ENCODE measurements at regions not wholly inside any gene's neighbourhood (a gene's known extent, or its start where the extent isn't known, plus 50 kb on each side); places are given as distances from the start of the nearest gene placed in this dataset.

DNA sequence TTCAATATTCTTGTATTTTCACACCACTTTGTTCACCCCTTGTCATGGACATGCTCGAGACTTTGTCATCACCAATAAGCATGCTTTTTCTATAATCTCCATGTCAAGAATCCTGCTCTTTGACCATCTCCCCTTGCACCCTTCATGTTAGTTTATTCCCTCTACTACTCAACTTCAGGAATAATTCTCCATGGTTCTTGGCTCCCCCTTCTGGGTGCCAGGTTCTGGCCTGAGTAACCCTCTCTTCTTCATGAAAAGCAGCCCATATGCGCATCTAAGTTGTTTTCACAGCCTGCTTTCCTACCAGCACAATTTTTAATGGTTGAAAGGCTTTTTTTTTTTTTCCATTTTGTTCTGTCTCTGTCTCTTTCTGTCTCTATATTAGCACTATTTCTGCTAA is 160.7 kb downstream of the LEPR start:
- TF ChIP-seq, protein P1, sequence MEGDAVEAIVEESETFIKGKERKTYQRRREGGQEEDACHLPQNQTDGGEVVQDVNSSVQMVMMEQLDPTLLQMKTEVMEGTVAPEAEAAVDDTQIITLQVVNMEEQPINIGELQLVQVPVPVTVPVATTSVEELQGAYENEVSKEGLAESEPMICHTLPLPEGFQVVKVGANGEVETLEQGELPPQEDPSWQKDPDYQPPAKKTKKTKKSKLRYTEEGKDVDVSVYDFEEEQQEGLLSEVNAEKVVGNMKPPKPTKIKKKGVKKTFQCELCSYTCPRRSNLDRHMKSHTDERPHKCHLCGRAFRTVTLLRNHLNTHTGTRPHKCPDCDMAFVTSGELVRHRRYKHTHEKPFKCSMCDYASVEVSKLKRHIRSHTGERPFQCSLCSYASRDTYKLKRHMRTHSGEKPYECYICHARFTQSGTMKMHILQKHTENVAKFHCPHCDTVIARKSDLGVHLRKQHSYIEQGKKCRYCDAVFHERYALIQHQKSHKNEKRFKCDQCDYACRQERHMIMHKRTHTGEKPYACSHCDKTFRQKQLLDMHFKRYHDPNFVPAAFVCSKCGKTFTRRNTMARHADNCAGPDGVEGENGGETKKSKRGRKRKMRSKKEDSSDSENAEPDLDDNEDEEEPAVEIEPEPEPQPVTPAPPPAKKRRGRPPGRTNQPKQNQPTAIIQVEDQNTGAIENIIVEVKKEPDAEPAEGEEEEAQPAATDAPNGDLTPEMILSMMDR (IDR thresholded peaks at IDR 0.05; ENCODE audit: low read depth, low read length) = peak; percentile 43
- H3K4me3 ChIP-seq (ENCODE audit: low read depth, low read length) = no peak overlapping the region
- DNase-seq (ENCODE audit: low read depth, low spot score) = no peak
- in situ Hi-C loops (cut with HindIII; ENCODE audit: low sequenced_read_pairs) = no loop called here

DNA sequence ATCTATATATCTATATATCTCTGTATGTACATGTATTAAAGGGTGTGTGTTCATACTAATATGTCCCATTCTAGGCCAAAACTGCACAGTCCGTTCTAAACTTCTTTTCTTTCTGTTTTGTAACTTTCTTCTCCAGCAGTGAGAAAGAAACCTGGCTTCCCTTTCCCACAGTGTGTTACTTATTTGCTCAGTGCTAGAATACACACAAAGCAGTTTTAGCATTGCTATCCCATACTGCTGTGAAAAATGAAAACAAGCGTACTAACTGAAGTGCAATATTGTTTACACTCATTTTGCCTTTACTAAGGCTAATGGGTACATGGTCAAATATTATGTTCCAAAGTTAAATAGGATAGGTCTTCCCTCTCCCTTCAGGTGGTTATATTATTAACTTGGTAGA is 163.9 kb downstream of the LEPR start:
- H3K4me3 ChIP-seq (ENCODE audit: low read depth, low read length) = no peak overlapping the region
- in situ Hi-C loops (cut with HindIII; ENCODE audit: low sequenced_read_pairs) = no loop called here
- TF ChIP-seq, protein P1 (IDR thresholded peaks at IDR 0.05; ENCODE audit: low read depth, low read length) = no peak
- DNase-seq (ENCODE audit: low read depth, low spot score) = no peak

DNA sequence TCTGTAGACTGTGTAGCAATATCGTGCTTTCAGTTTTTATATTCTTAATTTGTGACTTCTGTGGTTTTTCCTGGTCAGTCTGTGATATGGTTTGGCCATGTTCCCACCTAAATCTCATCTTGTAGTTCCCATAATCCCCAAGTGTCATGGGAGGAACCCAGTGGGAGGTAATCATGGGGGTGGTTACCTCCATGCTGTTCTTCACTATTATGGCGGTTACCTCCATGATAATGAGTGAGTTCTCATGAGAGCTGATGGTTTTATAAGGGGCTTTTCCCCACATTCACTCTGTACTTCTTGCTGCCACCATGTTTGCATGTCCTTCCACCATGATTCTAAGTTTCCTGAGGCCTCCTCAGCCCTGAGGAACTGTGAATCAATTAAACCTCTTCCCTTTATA is 169.8 kb downstream of the LEPR start:
- H3K4me3 ChIP-seq (ENCODE audit: low read depth, low read length) = no peak overlapping the region
- no peak for DNase-seq (ENCODE audit: low read depth, low spot score)
- TF ChIP-seq, protein P1 (IDR thresholded peaks at IDR 0.05; ENCODE audit: low read depth, low read length) = no peak
- in situ Hi-C loops (cut with HindIII; ENCODE audit: low sequenced_read_pairs) = no loop called here

DNA sequence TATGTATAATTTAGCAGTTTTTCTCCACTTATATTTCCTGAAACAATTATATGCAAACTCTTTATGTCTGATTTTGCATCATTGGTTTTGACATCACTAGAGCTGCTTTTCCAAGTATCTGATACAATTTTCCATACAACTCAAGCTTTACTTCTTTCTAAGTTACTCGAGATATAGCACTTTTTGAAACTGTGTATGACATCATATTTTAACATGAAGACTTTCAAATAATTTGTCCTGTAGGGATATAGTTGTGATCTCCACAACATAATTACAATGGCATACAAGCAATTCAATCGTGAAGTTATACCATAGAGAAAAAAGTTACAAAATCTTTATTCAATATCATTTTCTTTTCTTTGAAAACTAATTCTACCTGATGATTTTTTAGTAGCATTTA is 173.0 kb downstream of the LEPR start:
- TF ChIP-seq, protein P1 (IDR thresholded peaks at IDR 0.05; ENCODE audit: low read depth, low read length) = no peak
- in situ Hi-C loops (cut with HindIII; ENCODE audit: low sequenced_read_pairs) = no loop called here

DNA sequence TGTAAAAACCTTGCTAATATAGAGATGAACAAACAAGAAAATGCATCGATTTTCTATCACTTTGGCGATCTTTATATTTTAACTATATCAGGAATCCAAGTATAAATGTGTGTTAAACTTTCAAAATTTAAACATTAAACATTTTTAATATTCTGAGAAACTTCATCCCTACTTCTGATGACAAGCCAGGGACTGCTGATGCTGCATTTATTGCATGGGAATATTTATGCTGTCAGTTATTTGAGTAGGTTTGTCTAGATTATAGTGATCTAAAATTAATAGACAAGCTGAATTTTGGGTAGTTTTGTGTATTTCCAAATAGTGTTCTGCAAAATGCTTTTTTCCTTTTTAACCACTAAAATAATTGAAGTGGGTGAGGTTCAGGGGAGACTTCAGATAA is 175.3 kb downstream of the LEPR start:
- in situ Hi-C loops (cut with HindIII; ENCODE audit: low sequenced_read_pairs) = no loop called here
- H3K4me3 ChIP-seq (ENCODE audit: low read depth, low read length) = no peak overlapping the region
- no peak for DNase-seq (ENCODE audit: low read depth, low spot score)
- TF ChIP-seq, protein P1 (IDR thresholded peaks at IDR 0.05; ENCODE audit: low read depth, low read length) = no peak

More for the DNA sequence above, 173.0 kb downstream of the LEPR start:
- H3K4me3 ChIP-seq (ENCODE audit: low read depth, low read length) = no peak overlapping the region
- no peak for DNase-seq (ENCODE audit: low read depth, low spot score)

DNA sequence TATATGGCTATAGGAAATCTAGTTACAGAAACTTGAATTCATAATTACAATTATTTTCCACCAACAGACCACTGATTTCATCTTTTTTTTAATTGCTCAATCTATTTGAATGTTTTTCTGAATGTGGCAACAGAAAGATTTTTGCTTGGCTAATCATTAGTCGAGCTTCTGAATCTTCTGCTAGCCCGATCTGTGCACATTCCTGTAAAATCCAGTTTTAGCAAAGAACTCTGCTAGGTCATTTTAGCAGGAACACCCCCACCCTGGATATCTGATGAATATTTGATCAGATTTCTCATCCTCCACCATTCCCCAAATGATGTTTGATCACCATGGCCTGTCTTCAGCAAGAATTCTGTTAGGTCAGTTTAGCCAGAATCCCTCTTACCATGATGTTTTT is 176.3 kb downstream of the LEPR start:
- no peak for DNase-seq (ENCODE audit: low read depth, low spot score)
- no peak overlapping the region for H3K4me3 ChIP-seq (ENCODE audit: low read depth, low read length)
- TF ChIP-seq, protein P1 (IDR thresholded peaks at IDR 0.05; ENCODE audit: low read depth, low read length) = no peak
- in situ Hi-C loops (cut with HindIII; ENCODE audit: low sequenced_read_pairs) = no loop called here

DNA sequence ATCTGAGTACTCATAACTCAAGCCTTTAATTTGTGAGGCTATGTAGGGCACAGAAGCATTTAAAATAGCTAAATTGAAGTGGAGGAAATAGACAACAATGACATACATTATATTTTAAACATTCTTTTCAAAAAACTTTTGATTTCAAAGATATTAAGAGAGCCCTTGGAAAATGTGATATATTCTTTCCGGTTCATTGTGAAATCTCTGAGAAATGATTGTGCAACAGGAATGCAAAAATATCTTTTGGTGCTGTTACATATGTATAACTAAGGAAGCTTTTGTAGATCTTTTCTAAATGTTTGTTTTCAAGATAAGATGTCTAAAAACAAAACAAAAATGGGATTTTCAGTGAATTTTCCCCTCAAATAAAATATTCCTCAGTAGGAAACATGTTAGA is 185.2 kb downstream of the LEPR start:
- no peak for DNase-seq (ENCODE audit: low read depth, low spot score)
- in situ Hi-C loops (cut with HindIII; ENCODE audit: low sequenced_read_pairs) = no loop called here
- TF ChIP-seq, protein P1 (IDR thresholded peaks at IDR 0.05; ENCODE audit: low read depth, low read length) = no peak
- no peak overlapping the region for H3K4me3 ChIP-seq (ENCODE audit: low read depth, low read length)

Data from astrocyte of the spinal cord (primary cell).